ENCODE measurements at regions not wholly inside any gene's neighbourhood (a gene's known extent, or its start where the extent isn't known, plus 50 kb on each side); places are given as distances from the start of the nearest gene placed in this dataset.

DNA sequence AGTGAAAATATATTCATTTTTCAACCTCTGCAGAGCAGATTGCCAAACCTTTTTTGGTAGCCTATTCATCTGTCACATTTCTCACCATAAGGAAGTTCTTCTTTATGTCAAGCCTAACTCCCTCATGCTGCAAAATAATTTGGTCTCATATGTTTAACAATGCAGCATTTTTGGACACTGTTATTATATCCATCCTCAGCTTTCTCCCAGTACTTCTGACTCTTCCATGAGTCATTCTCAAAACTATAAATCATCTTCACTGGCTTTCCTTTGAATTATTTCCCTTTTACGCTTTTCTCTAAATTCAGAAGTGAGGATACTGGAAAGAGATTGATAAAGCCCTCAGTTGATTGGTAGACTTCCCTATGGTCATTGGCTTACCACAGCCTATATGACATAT is 192.2 kb downstream of the TPBG start:
- TF ChIP-seq CTCF (IDR thresholded peaks at IDR 0.05) = no peak
- TF ChIP-seq POLR2AphosphoS5 (IDR thresholded peaks at IDR 0.05) = no peak

All from breast epithelium (tissue), 3 donors.